Muscle layer of colon (tissue), 2 donors: ENCODE measurements at regions not wholly inside any gene's neighbourhood (a gene's known extent, or its start where the extent isn't known, plus 50 kb on each side); places are given as distances from the start of the nearest gene placed in this dataset.

ENCODE experiments used
- H3K27ac ChIP-seq: one replicate; pipeline ENCODE4 v1.7.0; 2013; ENCODE audit warnings: low read depth, mild to moderate bottlenecking, low read length, moderate library complexity
- H3K27me3 ChIP-seq, 2 donors: one replicate each; pipeline ENCODE4 v1.7.0; 2013; ENCODE audit warnings: low read length in 2 of 2, mild to moderate bottlenecking in 2 of 2; ENCODE audit not compliant: insufficient read depth in 2 of 2, control insufficient read depth in 1 of 2
- H3K36me3 ChIP-seq: one replicate; pipeline ENCODE4 v1.7.0; 2013; ENCODE audit warnings: mild to moderate bottlenecking, low read length; ENCODE audit not compliant: insufficient read depth
- H3K4me1 ChIP-seq: one replicate; pipeline ENCODE4 v1.7.0; 2013; ENCODE audit warnings: mild to moderate bottlenecking, low read length; ENCODE audit not compliant: insufficient read depth
- H3K4me3 ChIP-seq, 2 donors: one replicate each; pipeline ENCODE4 v1.7.0; 2013; ENCODE audit warnings: low read length in 2 of 2, low read depth in 1 of 2, mild to moderate bottlenecking in 1 of 2, moderate library complexity in 1 of 2
- H3K9ac ChIP-seq: one replicate; pipeline ENCODE4 v1.7.0; 2013; ENCODE audit warnings: low read length
- H3K9me3 ChIP-seq: one replicate; pipeline ENCODE4 v1.7.0; 2013; ENCODE audit warnings: mild to moderate bottlenecking, low read length
- donor health status: abdominal sarcoma.
- donor health status: Adenocarcinoma of cecum.

DNA sequence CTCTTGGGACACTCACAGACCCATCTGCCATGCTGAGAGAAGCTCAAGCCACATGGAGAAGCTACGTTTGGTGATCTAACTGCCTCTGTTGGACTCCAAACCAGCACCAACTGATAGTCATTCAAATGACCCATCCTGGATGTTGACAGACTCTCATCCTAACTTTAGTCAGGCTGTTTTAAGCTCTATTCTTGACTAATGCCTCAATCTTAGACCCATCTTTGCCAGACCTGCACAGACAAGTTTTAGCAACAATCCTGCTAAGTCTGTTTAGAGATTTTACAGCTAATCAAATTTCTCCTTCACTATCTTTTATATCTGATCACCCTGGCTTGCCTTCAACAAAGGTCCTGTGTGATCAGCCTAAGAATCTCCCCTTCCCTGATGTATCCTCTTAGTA is 245.1 kb downstream of the SCG2 start:
- H3K9me3 ChIP-seq: no peaks in the 10 kb centered on the region

DNA sequence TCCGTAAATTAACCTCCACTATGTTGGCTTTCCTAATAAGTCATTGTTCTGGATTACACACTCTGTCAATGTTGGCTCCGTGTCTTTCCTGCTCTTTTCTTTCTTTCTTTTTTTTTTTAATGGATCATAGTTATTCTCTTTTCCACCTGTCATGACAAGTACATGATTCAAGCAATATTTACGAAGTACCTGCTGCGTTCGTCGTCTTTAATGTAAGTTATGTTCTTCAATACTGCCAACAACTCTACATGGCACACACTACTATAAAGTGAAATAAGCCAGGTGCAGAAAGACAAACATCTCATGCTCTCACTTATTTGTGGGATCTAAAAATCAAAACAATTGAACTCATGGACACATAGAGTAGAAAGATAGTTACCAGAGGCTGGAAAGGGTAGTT is 239.1 kb downstream of the SCG2 start:
- Histone ChIP-seq H3K9ac (no peak overlapping the region), H3K4me1 (peaks cover 24% of the 10 kb centered on the region), H3K27me3 (no peaks in the 10 kb centered on the region), H3K27ac (no peak overlapping the region), H3K9me3 (no peaks in the 10 kb centered on the region), H3K36me3 (no peaks in the 10 kb centered on the region), H3K4me3 (no peak overlapping the region)

More for the DNA sequence above, 245.1 kb downstream of the SCG2 start:
- Histone ChIP-seq H3K9ac (no peak overlapping the region), H3K4me1 (peaks cover 2% of the 10 kb centered on the region), H3K27me3 (no peaks in the 10 kb centered on the region), H3K36me3 (no peaks in the 10 kb centered on the region), H3K4me3 (no peak overlapping the region), H3K27ac (no peak overlapping the region)

DNA sequence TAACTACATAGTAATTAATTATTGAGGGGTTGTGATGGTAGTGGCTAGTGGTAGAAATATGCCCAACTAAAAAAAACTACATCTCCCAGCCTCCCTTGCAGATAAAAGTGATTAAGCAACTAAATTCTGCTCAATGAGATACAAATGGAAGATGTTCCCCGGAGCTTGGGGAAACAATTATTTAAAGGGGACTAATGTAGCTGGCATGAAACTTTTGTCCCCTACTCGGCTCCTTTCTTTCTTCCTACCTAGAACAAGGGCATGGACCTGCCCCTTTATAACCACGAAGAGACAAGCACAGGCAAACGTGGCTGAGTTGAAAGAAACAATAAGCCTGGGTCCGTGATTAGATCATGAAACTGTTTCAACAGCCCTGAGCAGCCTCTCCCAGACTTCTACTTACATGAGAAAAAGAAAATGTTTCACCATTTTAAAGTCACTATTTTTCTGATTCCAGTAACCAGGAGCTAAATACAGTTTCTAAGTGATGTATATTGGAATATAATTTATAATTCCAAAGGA is 236.9 kb downstream of the SCG2 start:
- Histone ChIP-seq H3K4me3 (no peak overlapping the region), H3K27ac (no peak overlapping the region), H3K4me1 (peaks cover 24% of the 10 kb centered on the region), H3K27me3 (no peaks in the 10 kb centered on the region), H3K9ac (no peak overlapping the region), H3K36me3 (no peaks in the 10 kb centered on the region), H3K9me3 (no peaks in the 10 kb centered on the region)

DNA sequence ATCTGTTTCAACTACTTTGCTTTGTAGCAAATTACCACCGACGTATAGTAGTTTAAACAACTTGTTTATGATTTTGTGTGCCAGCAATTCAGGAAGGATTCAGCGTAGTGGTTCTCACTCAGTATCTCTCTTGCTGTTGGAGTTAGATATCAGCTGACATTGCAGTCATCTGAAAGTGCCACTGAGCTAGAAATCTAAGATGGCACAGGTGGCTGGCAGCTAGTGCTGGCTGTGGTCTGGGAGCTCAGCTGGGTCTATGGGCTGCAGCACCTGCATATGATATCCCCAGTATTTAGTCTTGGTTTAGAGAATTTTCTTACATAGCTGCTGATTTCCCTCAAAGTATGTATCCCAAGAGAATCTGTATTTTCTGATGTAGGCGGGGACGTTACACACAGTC is 235.6 kb downstream of the SCG2 start:
- H3K9me3 ChIP-seq: no peaks in the 10 kb centered on the region
- H3K4me3 ChIP-seq: no peak overlapping the region
- no peaks in the 10 kb centered on the region for H3K27me3 ChIP-seq
- H3K9ac ChIP-seq: no peak overlapping the region
- H3K36me3 ChIP-seq: no peaks in the 10 kb centered on the region
- peaks cover 24% of the 10 kb centered on the region for H3K4me1 ChIP-seq
- H3K27ac ChIP-seq: no peak overlapping the region

DNA sequence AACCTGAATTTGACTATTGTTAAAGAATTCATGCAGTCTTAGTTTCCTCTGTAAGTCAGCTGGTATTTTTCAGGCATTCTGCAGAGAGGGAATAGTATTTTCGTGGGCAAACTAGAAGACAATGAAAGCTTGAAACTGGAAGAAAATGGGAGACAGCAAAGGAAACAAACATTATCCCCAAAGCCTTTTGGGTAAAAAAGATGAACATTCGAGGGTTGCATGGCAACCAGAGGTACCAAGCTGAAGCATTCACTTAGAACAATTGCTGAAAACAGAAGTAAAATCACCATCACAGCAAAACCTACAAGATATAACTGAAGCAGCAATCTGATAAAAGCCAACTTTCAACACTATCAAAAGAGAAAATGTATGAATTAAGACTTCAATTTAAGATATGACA is 233.7 kb downstream of the SCG2 start:
- Histone ChIP-seq H3K9me3 (no peaks in the 10 kb centered on the region), H3K4me1 (peaks cover 9% of the 10 kb centered on the region), H3K36me3 (no peaks in the 10 kb centered on the region), H3K4me3 (no peak overlapping the region), H3K27ac (no peak overlapping the region), H3K27me3 (no peaks in the 10 kb centered on the region), H3K9ac (no peak overlapping the region)

DNA sequence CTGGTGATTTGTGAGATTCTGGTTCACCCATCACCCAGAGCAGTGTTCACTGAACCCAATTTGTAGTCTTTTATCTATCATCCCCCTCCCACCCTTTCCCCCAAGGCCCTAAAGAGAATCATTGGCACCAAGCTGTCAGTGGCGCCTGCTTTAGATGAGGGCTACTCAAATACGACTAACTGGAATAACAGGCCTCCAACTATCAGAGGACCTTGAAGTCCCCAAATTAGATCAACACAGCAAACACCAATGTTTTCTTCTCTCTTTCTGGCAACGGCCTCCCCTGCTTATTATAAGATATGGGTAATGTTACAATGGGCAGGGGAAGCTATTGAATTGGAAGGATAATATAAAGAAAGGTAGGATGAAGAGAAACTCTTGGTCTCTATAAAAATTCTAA is 232.3 kb downstream of the SCG2 start:
- H3K9ac ChIP-seq: no peak overlapping the region
- H3K27me3 ChIP-seq: no peaks in the 10 kb centered on the region
- H3K4me1 ChIP-seq: no peaks in the 10 kb centered on the region
- H3K9me3 ChIP-seq: no peaks in the 10 kb centered on the region
- H3K36me3 ChIP-seq: no peaks in the 10 kb centered on the region
- no peak overlapping the region for H3K27ac ChIP-seq
- no peak overlapping the region for H3K4me3 ChIP-seq

DNA sequence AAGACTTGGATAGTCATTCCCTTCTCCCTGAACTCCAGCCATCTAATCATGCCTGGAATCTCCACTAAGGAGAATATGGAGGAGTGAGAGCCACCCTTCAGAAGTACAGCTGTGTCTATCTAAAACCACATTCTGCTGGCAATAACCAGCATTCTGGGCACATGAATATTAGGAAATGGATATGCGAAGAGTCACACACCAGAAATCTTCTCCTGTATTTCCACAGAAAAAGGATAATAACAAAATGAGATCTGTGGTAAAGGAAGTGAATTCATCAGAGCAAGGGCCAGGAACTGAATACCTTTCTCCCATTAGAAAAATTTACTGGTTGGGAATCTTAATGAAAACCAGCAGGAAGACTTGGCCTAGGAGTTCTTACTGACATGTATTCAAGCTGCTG is 218.8 kb downstream of the SCG2 start:
- Histone ChIP-seq H3K4me3 (no peak overlapping the region), H3K9ac (no peak overlapping the region), H3K27me3 (no peaks in the 10 kb centered on the region), H3K9me3 (no peaks in the 10 kb centered on the region), H3K36me3 (no peaks in the 10 kb centered on the region), H3K4me1 (no peaks in the 10 kb centered on the region), H3K27ac (no peak overlapping the region)

DNA sequence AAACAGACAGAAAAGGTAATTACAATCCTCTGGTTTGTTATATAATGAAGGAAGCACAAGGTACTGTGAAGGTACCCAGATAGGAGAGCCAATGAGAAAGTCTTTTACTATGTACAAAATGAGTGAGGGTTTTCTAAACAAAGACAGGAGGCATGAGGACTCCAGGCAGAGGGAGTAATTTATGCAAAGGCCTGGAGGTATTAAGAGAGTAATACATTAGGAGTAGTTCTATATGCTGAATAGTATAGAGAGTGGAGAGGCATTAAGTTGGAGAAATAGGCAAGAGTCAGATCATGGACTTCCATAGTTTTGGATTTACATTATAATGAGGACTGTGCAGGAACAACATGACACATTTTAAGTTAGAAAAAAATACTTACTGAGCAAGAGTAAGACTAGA is 216.0 kb downstream of the SCG2 start:
- H3K27ac ChIP-seq: no peak overlapping the region
- no peaks in the 10 kb centered on the region for H3K36me3 ChIP-seq
- H3K9ac ChIP-seq: no peak overlapping the region

DNA sequence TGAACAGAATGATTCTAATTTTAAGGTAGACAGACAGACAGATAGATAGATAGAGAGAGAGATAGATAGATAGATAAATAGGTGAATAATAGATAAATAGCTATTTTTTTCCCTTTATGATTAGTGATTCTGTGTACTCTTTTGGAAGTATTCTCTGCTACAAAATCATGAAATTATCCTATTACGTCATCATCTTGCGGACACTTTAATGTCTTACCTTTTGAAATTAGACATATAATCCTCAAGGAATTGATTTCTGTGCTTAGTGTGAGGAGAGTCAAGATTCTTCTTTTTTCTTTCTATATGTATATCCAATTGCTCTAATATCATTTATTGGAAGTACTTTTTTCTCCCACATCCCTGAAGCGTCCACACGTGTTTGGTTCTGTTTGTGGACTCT is 215.2 kb downstream of the SCG2 start:
- no peaks in the 10 kb centered on the region for H3K36me3 ChIP-seq

More for the DNA sequence above, 216.0 kb downstream of the SCG2 start:
- Histone ChIP-seq H3K4me1 (no peaks in the 10 kb centered on the region), H3K27me3 (no peaks in the 10 kb centered on the region), H3K9me3 (no peaks in the 10 kb centered on the region), H3K4me3 (no peak overlapping the region)

DNA sequence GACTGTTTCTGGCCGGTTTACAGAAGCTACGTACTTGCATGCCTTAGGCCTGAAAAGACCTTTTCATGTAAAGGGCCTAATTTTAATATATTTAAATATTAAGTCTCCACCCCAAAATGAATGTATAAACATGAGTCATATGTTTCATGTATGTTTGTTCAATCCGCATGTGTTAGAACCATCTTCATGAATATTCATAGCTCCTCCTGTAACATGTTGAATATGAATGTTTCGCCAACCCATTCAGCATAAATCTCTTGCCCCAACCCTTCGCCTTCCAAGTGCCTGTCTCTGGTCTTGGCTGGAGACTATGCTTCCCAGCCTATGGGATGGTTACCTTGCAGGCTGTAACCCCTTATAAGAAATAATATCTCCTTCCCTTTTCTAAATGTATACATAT is 212.5 kb downstream of the SCG2 start:
- no peaks in the 10 kb centered on the region for H3K36me3 ChIP-seq
- H3K27ac ChIP-seq: no peak overlapping the region
- H3K27me3 ChIP-seq: no peaks in the 10 kb centered on the region
- H3K4me3 ChIP-seq: no peak overlapping the region
- no peaks in the 10 kb centered on the region for H3K4me1 ChIP-seq
- H3K9ac ChIP-seq: no peak overlapping the region
- H3K9me3 ChIP-seq: no peaks in the 10 kb centered on the region

More for the DNA sequence above, 215.2 kb downstream of the SCG2 start:
- H3K4me3 ChIP-seq: no peak overlapping the region
- no peaks in the 10 kb centered on the region for H3K27me3 ChIP-seq
- no peak overlapping the region for H3K27ac ChIP-seq
- no peak overlapping the region for H3K9ac ChIP-seq
- no peaks in the 10 kb centered on the region for H3K4me1 ChIP-seq
- H3K9me3 ChIP-seq: no peaks in the 10 kb centered on the region

DNA sequence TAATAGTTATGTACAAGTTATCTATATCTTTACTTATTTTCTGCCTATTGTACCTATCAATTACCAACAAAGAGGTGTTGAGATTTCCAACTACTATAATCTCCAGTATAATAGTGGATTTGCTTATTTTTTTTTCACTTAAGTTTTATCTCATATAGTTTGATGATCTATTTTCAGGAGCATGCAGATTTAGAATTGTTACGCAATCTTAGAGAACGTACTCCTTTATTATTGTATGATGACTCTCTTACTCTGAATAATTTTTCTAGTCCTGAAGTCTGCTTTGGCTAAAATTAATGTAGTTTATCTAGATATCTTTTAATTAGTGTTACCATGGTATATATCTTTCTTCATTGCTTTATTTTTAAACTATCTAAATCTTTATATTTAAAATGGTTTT is 205.2 kb downstream of the SCG2 start:
- Histone ChIP-seq H3K27ac (no peak overlapping the region), H3K4me3 (no peak overlapping the region), H3K9me3 (no peaks in the 10 kb centered on the region), H3K4me1 (no peaks in the 10 kb centered on the region), H3K27me3 (no peaks in the 10 kb centered on the region), H3K36me3 (no peaks in the 10 kb centered on the region), H3K9ac (no peak overlapping the region)

DNA sequence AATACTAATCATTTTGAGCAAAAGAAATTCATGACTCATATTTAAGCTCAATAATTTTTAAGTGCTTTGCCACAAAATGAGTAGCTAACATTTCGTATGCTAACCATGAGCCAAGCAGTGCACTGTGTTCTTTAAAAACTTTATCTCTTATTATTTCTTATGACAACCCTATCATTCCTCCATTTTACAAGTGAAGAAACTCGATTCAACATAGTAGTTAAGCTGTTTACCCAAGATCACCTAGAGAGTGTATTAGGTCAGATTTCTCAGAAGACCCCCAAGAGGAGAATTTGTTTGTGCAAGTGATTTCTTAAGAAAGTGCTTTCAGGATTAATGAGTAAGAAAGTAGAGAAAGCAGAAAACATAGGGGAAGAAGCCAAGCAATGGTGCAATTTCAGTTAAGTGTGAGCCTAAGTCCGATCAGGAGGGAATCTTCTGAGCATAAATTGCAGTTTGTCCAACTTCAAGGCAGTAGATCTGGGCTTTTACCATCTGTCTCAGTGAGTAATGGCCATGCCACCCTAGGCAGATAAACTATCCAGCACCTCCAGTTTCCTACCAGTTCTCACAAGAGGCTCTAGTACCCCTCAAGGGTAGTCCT is 202.7 kb downstream of the SCG2 start:
- no peaks in the 10 kb centered on the region for H3K4me1 ChIP-seq

More for the DNA sequence above, 202.7 kb downstream of the SCG2 start:
- Histone ChIP-seq H3K4me3 (no peak overlapping the region), H3K9me3 (no peaks in the 10 kb centered on the region), H3K9ac (no peak overlapping the region), H3K27ac (no peak overlapping the region), H3K36me3 (no peaks in the 10 kb centered on the region), H3K27me3 (no peaks in the 10 kb centered on the region)
